ENCODE measurements at regions not wholly inside any gene's neighbourhood (a gene's known extent, or its start where the extent isn't known, plus 50 kb on each side); places are given as distances from the start of the nearest gene placed in this dataset.
"Not testable (repeated sequence)": the region's sequence is repeated elsewhere in the genome, so short reads cannot be mapped to it uniquely, and the experiment has no call there.

- Mint-ChIP-seq H3K4me1 (no peaks in the 10 kb centered on the region), H3K4me3 (no peak overlapping the region), H3K27me3 (ENCODE audit: low read depth in 2 of 2) (no peaks in the 10 kb centered on the region), H3K9me3 (peaks cover 5 to 6% of the 10 kb centered on the region in 2 donors), H3K36me3 (no peaks in the 10 kb centered on the region), H3K27ac (no peak overlapping the region)
- WGBS (ENCODE audit: insufficient coverage): 92% methylated on average over 1 of the region's 2 CpGs
- Histone ChIP-seq H3K36me3 (ENCODE audit: control insufficient read depth, insufficient read depth, low read length) (no peaks in the 10 kb centered on the region), H3K9me3 (ENCODE audit: control insufficient read depth, insufficient read depth, low read length) (no peaks in the 10 kb centered on the region), H3K4me3 (ENCODE audit: low read length) (no peak overlapping the region), H3K27ac (ENCODE audit: low read length) (no peak overlapping the region), H3K4me1 (ENCODE audit: control insufficient read depth, insufficient read depth, low read length) (no peaks in the 10 kb centered on the region), H3K27me3 (ENCODE audit: control insufficient read depth, insufficient read depth, low read length) (no peaks in the 10 kb centered on the region)
- no peak for TF ChIP-seq CTCF (IDR thresholded peaks at IDR 0.05)
- intact Hi-C loops (cut with micrococcal nuclease): no loop called here
- DNase-seq: no peak
- ATAC-seq: no peak
These were observed 387.3 kb upstream of the ARRDC3 start for GRCh38 chr5:91770400-91770799.

- peaks cover 11 to 14% of the 10 kb centered on the region in 2 donors for H3K9me3 Mint-ChIP-seq
- 93% methylated on average over 3 of the region's 4 CpGs for WGBS (ENCODE audit: insufficient coverage)
- H3K36me3 Mint-ChIP-seq; H3K27ac ChIP-seq (ENCODE audit: low read length); H3K4me1 ChIP-seq (ENCODE audit: control insufficient read depth, insufficient read depth, low read length); H3K4me3 ChIP-seq (ENCODE audit: low read length); H3K27ac Mint-ChIP-seq; H3K4me3 Mint-ChIP-seq; H3K9me3 ChIP-seq (ENCODE audit: control insufficient read depth, insufficient read depth, low read length); H3K4me1 Mint-ChIP-seq; DNase-seq; H3K27me3 ChIP-seq (ENCODE audit: control insufficient read depth, insufficient read depth, low read length); H3K27me3 Mint-ChIP-seq (ENCODE audit: low read depth in 2 of 2); H3K36me3 ChIP-seq (ENCODE audit: control insufficient read depth, insufficient read depth, low read length); ATAC-seq; intact Hi-C loops (cut with micrococcal nuclease): not testable (repeated sequence)
These were observed 374.3 kb upstream of the ARRDC3 start for GRCh38 chr5:91757383-91757782.

- Histone ChIP-seq H3K4me3 (ENCODE audit: low read length) (no peak overlapping the region), H3K27ac (ENCODE audit: low read length) (no peak overlapping the region), H3K27me3 (ENCODE audit: control insufficient read depth, insufficient read depth, low read length) (no peaks in the 10 kb centered on the region), H3K4me1 (ENCODE audit: control insufficient read depth, insufficient read depth, low read length) (no peaks in the 10 kb centered on the region), H3K9me3 (ENCODE audit: control insufficient read depth, insufficient read depth, low read length) (no peaks in the 10 kb centered on the region), H3K36me3 (ENCODE audit: control insufficient read depth, insufficient read depth, low read length) (no peaks in the 10 kb centered on the region)
- Mint-ChIP-seq H3K36me3 (no peaks in the 10 kb centered on the region), H3K9me3 (peaks cover 11% of the 10 kb centered on the region in 2 donors), H3K27me3 (ENCODE audit: low read depth in 2 of 2) (no peaks in the 10 kb centered on the region), H3K27ac (no peak overlapping the region), H3K4me3 (no peak overlapping the region), H3K4me1 (no peaks in the 10 kb centered on the region)
- TF ChIP-seq CTCF (IDR thresholded peaks at IDR 0.05): no peak
- no CpG with 5 or more reads among the region's 1 CpG for WGBS (ENCODE audit: insufficient coverage)
- intact Hi-C loops (cut with micrococcal nuclease): no loop called here
- no peak for ATAC-seq
- no peak for DNase-seq
These were observed 371.9 kb upstream of the ARRDC3 start for GRCh38 chr5:91754990-91755389.

- H3K9me3 ChIP-seq (ENCODE audit: control insufficient read depth, insufficient read depth, low read length); H3K27ac Mint-ChIP-seq; H3K27me3 ChIP-seq (ENCODE audit: control insufficient read depth, insufficient read depth, low read length); H3K4me1 ChIP-seq (ENCODE audit: control insufficient read depth, insufficient read depth, low read length); H3K27me3 Mint-ChIP-seq (ENCODE audit: low read depth in 2 of 2); H3K36me3 Mint-ChIP-seq; H3K4me1 Mint-ChIP-seq; H3K36me3 ChIP-seq (ENCODE audit: control insufficient read depth, insufficient read depth, low read length); H3K4me3 ChIP-seq (ENCODE audit: low read length); intact Hi-C loops (cut with micrococcal nuclease); H3K4me3 Mint-ChIP-seq; ATAC-seq; H3K27ac ChIP-seq (ENCODE audit: low read length); DNase-seq: not testable (repeated sequence)
- WGBS (ENCODE audit: insufficient coverage): 83% methylated on average over 5 of the region's 5 CpGs
- H3K9me3 Mint-ChIP-seq: peaks cover 12% of the 10 kb centered on the region in 2 donors
These were observed 361.4 kb upstream of the ARRDC3 start for GRCh38 chr5:91744470-91744869.

GRCh38 chr5:91742550-91742949 is 359.4 kb upstream of the ARRDC3 start:
- Histone ChIP-seq H3K9me3 (ENCODE audit: control insufficient read depth, insufficient read depth, low read length) (no peaks in the 10 kb centered on the region), H3K27ac (ENCODE audit: low read length) (no peak overlapping the region), H3K4me3 (ENCODE audit: low read length) (no peak overlapping the region), H3K4me1 (ENCODE audit: control insufficient read depth, insufficient read depth, low read length) (no peaks in the 10 kb centered on the region), H3K36me3 (ENCODE audit: control insufficient read depth, insufficient read depth, low read length) (no peaks in the 10 kb centered on the region), H3K27me3 (ENCODE audit: control insufficient read depth, insufficient read depth, low read length) (no peaks in the 10 kb centered on the region)
- intact Hi-C loops (cut with micrococcal nuclease): no loop called here
- no peaks in the 10 kb centered on the region for H3K4me1 Mint-ChIP-seq
- no peaks in the 10 kb centered on the region for H3K27me3 Mint-ChIP-seq (ENCODE audit: low read depth in 2 of 2)
- DNase-seq (no peak), ATAC-seq (no peak)
- no peaks in the 10 kb centered on the region for H3K36me3 Mint-ChIP-seq
- TF ChIP-seq CTCF (IDR thresholded peaks at IDR 0.05): no peak
- no peak overlapping the region for H3K4me3 Mint-ChIP-seq
- WGBS (ENCODE audit: insufficient coverage): 71% methylated on average over 3 of the region's 3 CpGs
- H3K27ac Mint-ChIP-seq: no peak overlapping the region
- H3K9me3 Mint-ChIP-seq: peaks cover 5 to 7% of the 10 kb centered on the region in 2 donors
